Superior temporal gyrus (tissue), 1 donor: ENCODE measurements at regions not wholly inside any gene's neighbourhood (a gene's known extent, or its start where the extent isn't known, plus 50 kb on each side); places are given as distances from the start of the nearest gene placed in this dataset.

Experiments used
- DNase-seq: peaks from one replicate; pipeline ENCODE4 v3.0.0-alpha.2; 2016; ENCODE audit errors: extremely low spot score

DNA sequence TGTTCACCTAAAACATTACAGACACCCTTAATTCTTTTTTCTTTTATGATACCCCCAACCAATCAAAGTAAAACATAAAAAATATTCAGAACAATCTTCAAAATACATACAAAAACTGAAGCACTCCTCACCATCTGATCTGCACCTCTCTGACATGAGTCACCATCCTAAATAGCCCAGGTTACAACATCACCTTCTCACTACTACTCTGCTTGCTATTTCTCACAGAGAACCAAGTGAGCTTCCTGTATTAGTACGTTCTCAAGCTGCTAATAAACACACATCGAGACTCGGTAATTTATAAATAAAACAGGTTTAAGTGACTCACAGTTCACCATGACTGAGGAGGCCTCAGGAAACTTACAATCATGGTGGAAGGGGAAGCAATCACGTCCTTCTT lies 183.5 kb downstream of the CBLN2 start:
- DNase-seq: no peak

DNA sequence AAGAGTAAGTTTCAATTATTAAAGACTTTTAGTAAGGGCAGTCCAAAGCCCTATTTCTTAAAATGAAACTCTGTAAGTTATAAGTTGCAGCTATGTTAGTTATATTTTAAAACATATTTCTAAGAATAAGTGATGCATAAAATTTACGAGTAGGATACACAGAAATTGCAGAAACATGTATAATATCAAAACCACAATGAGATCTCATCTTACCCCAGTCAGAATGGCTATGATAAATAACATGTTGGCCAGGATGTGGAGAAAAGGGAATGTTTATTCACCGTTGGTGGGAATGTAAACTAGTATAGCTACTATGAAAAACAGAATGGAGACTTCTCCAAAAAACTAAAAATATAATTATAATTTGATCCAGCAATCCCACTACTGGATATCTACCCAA lies 201.2 kb downstream of the CBLN2 start:
- DNase-seq: no peak

DNA sequence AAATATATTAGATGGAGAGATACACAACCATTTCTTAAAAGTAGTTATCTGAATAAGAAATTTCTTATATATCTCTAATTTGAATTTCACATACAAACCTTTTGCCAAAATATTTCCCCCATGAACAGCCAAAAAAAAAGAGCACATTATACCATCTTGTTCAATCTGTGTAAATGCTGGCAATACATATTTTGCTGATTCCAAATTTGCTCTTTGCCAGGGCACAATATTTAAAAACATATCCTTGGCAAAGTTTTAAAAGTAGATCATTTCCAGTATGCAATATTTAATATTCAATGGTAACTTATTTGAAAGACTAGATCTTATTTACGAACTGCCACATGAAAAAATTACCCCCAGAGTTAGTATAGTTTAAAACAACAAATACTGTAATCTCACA lies 204.2 kb downstream of the CBLN2 start:
- no peak for DNase-seq

DNA sequence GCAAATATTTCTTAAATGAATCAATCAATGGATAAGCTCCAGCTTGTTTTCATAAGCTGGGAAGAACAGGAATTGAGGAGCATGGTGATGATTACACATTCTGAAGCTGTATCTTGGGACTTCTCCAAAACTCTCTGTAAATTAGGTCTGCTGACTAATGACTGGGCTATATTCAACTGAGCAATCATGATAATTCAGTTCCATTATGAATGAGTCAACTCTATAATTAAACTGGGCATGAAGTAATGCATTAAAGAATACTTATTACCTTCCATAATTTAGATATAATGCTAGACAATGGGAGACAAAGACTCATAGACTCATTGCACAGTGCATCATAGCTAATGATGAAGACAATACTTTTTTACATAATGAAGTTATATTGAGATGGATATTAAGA lies 207.4 kb downstream of the CBLN2 start:
- DNase-seq: no peak

DNA sequence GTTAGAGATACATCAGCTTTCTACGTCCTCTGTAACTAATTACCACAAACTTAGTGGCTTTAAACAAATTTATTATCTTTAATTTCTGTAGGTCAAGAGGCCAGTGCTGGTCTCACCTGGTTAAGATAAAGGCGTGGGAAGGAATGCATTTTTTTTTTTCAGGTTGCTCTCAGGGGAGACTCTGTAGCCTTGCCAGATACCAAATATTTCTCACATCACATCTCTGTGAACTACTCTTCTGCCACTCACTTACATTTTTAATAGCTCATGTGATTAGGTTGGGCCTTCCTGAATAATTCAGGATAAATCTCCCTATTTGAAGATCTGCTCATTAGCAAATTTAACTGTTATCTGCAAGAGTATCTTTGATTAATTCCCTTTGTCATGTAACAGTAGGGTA lies 214.6 kb downstream of the CBLN2 start:
- no peak for DNase-seq

- no peak for DNase-seq
These were observed 218.8 kb downstream of the CBLN2 start for GRCh38 chr18:72325307-72325706.

GRCh38 chr18:72324677-72325076 lies 219.5 kb downstream of the CBLN2 start:
- DNase-seq: no peak

DNA sequence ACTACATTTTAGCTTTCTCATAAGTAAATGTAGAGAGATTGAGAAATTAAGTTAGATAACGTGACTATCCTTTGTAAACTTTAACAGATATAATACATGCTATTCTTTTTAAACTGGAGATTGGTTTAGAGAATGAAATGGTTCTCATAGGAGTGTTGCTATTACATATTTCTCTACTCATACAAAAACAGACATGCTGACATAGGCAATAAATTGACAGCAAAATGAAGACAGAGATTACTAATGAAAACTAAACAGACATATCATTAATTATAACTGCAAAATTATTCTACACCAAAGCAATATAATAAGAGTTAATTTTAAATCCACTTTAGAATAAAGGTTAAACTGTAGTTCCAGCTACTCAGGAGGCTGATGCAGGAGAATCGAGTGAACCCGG lies 227.6 kb downstream of the CBLN2 start:
- DNase-seq: no peak

DNA sequence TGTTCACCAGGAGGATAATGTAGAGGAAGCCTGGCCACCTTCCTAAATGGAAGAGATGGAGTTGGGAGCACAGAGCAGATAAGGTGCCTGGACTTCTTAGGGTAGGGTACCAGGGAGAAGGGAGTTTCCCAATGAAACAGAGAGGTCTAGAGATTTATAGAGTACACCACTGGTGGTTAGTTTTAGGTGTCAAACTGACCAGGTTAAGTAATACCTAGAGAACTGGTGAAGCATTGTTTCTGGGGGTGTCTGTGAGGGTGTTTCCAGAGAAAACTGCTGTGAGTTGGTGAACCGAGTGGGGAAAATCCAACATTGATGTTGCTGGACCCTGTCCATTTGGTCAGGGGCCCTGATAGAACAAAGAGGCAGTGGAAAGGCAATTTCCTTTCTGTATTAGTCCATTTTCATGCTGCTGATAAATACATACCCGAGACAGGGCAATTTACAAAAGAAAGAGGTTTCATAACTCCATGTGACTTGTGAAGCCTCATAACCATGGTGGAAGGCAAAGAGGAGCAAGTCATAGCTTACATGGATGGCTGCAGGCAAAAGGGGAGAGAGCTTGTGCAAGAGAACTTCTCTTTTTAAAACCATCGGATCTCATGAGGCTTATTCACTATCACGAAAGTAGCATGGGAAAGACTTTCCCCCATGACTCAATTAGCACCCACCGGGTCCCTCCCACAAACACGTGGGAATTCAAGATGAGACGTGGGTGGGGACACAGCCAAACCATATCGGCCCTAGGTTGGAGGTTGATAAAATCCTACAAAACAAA lies 260.8 kb downstream of the CBLN2 start:
- no peak for DNase-seq

- DNase-seq: no peak
These were observed 271.1 kb downstream of the CBLN2 start for GRCh38 chr18:72273025-72273424.

GRCh38 chr18:72261590-72261989 lies 282.6 kb downstream of the CBLN2 start:
- DNase-seq: no peak

- no peak for DNase-seq
These were observed 298.1 kb downstream of the CBLN2 start for GRCh38 chr18:72246076-72246475.

DNA sequence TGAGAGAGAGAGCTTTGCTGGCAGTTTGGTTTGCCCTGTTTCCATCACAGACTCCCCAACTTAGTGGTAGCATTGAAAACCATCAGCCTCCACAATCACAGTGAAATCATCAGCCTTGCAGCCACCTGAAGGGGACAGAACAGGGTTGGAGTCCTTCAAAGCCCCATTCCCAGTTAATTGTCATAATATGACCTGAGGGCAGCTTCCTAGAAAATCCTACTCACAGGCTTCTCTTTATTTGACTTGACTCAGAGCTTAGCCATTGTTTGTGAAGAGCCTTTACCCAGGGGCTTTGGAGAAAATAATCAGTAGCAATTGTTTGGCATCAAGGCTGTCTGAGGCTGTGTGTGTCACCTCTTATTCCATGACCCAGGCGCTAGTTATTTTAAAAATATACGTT lies 308.7 kb downstream of the CBLN2 start:
- no peak for DNase-seq

GRCh38 chr18:72233106-72233505 lies 311.0 kb downstream of the CBLN2 start:
- DNase-seq: no peak

DNA sequence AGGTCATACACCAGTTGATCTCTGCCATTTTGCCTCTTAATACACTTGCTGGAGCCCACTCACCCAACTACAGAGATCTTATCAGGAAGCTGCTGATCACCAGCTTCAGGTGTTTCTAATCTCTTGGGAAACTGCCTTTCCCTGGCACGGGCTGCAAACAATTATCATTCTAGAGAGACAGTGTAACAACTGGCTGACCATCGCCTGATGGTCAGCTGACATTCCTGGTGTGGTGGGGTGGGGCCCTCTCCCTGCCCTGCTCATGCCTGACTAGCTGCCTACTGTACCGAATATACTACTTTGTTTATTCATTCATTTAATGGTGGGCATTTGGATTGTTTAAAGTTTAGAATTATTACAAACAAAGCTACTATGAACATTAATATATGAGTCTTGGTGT lies 311.5 kb downstream of the CBLN2 start:
- DNase-seq: no peak

GRCh38 chr18:72225958-72226357 lies 318.2 kb downstream of the CBLN2 start:
- no peak for DNase-seq

DNA sequence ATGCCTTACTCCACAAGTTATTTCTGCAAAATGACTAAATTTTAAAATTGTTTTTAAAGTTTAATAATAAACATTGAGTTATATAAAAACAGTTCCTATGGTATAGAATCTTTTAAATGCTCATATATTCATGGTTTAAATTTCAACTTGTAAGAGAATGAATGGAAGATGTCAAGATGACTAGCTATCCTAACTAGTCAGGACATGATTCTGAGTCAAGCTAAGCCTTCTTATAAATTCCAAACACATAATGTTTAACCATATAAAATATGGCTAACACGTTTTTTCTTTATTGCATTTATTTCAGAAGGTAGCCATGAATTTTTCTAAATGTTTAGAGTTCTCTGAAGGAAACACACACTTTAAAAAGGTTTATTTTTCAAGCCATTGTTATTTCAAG lies 320.4 kb downstream of the CBLN2 start:
- DNase-seq: no peak

DNA sequence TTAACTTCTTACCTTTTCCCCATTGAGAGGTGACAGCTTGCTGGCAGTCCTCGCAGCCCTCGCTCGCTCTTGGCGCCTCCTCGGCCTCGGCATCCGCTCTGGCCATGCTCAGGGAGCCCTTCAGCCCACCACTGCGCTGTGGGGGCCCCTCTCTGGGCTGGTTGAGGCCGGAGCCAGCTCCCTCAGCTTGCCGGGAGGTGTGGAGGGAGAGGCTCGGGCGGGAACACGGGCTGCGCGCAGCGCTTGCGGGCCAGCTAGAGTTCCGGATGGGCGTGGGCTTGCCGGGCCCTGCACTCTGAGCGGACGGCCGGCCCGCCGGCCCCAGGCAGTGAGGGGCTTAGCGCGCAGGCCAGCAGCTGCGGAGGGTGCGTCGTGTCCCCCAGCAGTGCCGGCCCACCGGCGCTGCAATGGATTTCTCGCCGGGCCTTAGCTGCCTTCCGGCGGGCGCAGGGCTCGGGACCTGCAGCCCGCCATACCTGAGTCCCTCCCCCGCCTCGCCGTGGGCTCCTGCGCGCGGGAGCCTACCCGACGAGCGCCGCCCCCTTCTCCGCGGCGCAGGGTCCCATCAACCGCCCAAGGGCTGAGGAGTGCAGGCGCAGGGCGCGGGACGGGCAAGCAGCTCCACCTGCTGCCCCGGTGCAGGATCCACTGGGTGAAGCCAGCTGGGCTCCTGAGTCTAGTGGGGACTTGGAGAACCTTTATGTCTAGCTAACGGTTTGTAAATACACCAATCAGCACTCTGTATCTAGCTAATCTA lies 335.0 kb downstream of the CBLN2 start:
- no peak for DNase-seq

GRCh38 chr18:72207280-72207679 lies 336.9 kb downstream of the CBLN2 start:
- DNase-seq: no peak

GRCh38 chr18:72206814-72207213 lies 337.3 kb downstream of the CBLN2 start:
- no peak for DNase-seq

DNA sequence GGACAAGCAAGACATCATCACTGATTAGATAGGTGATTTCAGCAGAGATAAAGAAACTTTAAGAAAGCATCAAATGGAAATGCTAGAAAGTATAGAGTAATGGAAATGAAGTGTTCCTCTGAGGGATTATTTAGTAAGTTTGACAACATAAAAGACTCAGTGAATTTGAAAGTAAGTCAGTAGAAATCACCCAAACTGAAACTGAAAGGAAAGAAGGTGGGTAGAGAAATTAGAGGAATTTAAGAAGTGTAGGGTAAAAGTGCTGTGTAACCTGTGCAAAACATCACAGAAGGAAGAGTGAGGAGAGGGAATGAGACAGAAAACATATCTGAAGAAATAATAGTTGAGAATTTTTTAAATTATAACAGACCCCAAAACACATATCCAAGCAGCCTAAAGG lies 343.1 kb downstream of the CBLN2 start:
- no peak for DNase-seq

DNA sequence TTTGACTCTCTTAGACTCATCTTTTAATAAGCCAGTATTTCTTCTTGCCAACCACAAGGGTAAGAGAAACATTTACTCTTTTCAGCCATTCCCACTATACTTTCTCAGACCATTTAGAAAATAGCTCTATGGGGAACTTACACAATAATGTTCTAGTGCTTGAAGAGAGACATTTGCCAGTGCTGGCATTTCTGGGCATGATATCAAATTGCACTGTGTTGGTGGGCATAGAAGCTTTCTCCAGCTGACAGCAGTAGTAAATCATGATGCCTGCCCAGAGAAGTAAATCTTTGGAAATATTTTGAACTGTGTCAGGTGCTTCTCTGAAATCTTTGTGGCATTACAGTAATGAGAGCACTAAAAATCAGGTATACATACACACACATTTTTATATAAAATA lies 346.6 kb downstream of the CBLN2 start:
- DNase-seq: no peak

DNA sequence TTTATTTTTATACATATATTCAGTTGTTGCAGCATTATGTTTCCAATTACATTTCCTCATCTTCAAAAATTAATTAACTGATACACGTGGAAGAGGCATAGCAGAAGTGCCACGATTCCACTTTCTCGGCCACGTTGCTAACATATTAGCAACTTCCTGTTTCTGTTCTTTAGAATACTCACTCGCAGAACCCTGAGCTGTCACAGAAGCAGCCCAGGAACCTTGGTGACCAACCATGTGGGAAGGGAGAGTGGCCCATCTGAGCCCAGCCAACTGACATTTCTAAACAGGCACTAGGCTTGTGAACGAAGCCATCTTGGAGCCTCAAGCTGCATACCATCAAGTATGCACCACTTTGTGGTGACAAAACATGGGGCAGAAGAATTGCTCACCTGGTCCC lies 350.1 kb downstream of the CBLN2 start:
- no peak for DNase-seq
